H9 (cell line): ENCODE measurements at regions not wholly inside any gene's neighbourhood (a gene's known extent, or its start where the extent isn't known, plus 50 kb on each side); places are given as distances from the start of the nearest gene placed in this dataset.

Experiments
- DNase-seq: peaks from one replicate; pipeline ENCODE4 v3.0.0-alpha.2; 2017
- H2AFZ ChIP-seq: one replicate; pipeline ENCODE4 v1.6.1; 2013; ENCODE audit warnings: mild to moderate bottlenecking, low read length, control low read depth, moderate library complexity
- H2AK5ac ChIP-seq: 2 replicates; pipeline ENCODE4 v1.6.1; 2013; ENCODE audit warnings: low read length, control low read depth, mixed read lengths; ENCODE audit not compliant: insufficient read length
- H2BK120ac ChIP-seq: one replicate; pipeline ENCODE4 v1.6.1; 2013; ENCODE audit warnings: low read depth, mild to moderate bottlenecking, low read length, control low read depth, inconsistent platforms; ENCODE audit not compliant: poor library complexity, severe bottlenecking
- H2BK12ac ChIP-seq: 2 replicates; pipeline ENCODE4 v1.6.1; 2013; ENCODE audit warnings: low read length, control low read depth, mixed read lengths, low read depth; ENCODE audit not compliant: insufficient read length
- H2BK15ac ChIP-seq: 2 replicates; pipeline ENCODE4 v1.6.1; 2013; ENCODE audit warnings: low read depth, low read length, control low read depth
- H2BK20ac ChIP-seq: one replicate; pipeline ENCODE4 v1.6.1; 2013; ENCODE audit warnings: low read depth, mild to moderate bottlenecking, low read length, control low read depth, inconsistent platforms; ENCODE audit not compliant: poor library complexity, severe bottlenecking
- H2BK5ac ChIP-seq: 2 replicates; pipeline ENCODE4 v1.6.1; 2013; ENCODE audit warnings: low read length, control low read depth, mixed read lengths; ENCODE audit not compliant: insufficient read length
- H3K14ac ChIP-seq: 2 replicates; pipeline ENCODE4 v1.6.1; 2013; ENCODE audit warnings: low read length, control low read depth; ENCODE audit not compliant: insufficient read depth
- H3K18ac ChIP-seq: 2 replicates; pipeline ENCODE4 v1.6.1; 2013; ENCODE audit warnings: low read depth, mild to moderate bottlenecking, mixed read lengths, low read length, control low read depth; ENCODE audit not compliant: insufficient read length
- H3K23ac ChIP-seq: 2 replicates; pipeline ENCODE4 v1.6.1; 2013; ENCODE audit warnings: low read length, control low read depth, mixed read lengths, low read depth; ENCODE audit not compliant: insufficient read length
- H3K23me2 ChIP-seq: 2 replicates; pipeline ENCODE4 v1.6.1; 2013; ENCODE audit warnings: low read depth, mild to moderate bottlenecking, mixed read lengths, low read length, control low read depth; ENCODE audit not compliant: insufficient read length, poor library complexity, severe bottlenecking
- H3K27ac ChIP-seq: 2 replicates; pipeline ENCODE4 v1.5.1; 2013; ENCODE audit warnings: low read length, control low read depth, mixed read lengths, low read depth; ENCODE audit not compliant: insufficient read length
- H3K27me3 ChIP-seq: 2 replicates; pipeline ENCODE4 v1.6.1; 2013; ENCODE audit warnings: low read length, control low read depth, inconsistent platforms; ENCODE audit not compliant: insufficient read depth
- H3K4ac ChIP-seq: 2 replicates; pipeline ENCODE4 v1.6.1; 2013; ENCODE audit warnings: low read depth, mild to moderate bottlenecking, control low read depth, inconsistent platforms, low read length, moderate library complexity
- H3K4me1 ChIP-seq: 2 replicates; pipeline ENCODE4 v1.6.1; 2013; ENCODE audit warnings: low read length, control low read depth, inconsistent platforms; ENCODE audit not compliant: insufficient read depth
- H3K4me2 ChIP-seq: 2 replicates; pipeline ENCODE4 v1.6.1; 2013; ENCODE audit warnings: low read length, control low read depth, mixed read lengths; ENCODE audit not compliant: insufficient read length, insufficient read depth
- H3K56ac ChIP-seq: 2 replicates; pipeline ENCODE4 v1.6.1; 2013; ENCODE audit warnings: low read depth, mild to moderate bottlenecking, mixed read lengths, low read length, control low read depth; ENCODE audit not compliant: insufficient read length
- H3K79me1 ChIP-seq: 2 replicates; pipeline ENCODE4 v1.6.1; 2013; ENCODE audit warnings: low read depth, mild to moderate bottlenecking, moderate library complexity, low read length, control low read depth, inconsistent platforms; ENCODE audit not compliant: insufficient read depth, poor library complexity, severe bottlenecking
- H3K79me2 ChIP-seq: 2 replicates; pipeline ENCODE4 v1.6.1; 2013; ENCODE audit warnings: low read length, control low read depth, inconsistent platforms; ENCODE audit not compliant: insufficient read depth
- H3K9ac ChIP-seq: 2 replicates; pipeline ENCODE4 v1.6.1; 2013; ENCODE audit warnings: low read length, control low read depth, mixed read lengths; ENCODE audit not compliant: insufficient read length; ENCODE audit errors: extremely low read depth
- H3K9me3 ChIP-seq: one replicate; pipeline ENCODE4 v1.6.1; 2013; ENCODE audit warnings: low read depth, low read length, inconsistent platforms; ENCODE audit not compliant: control insufficient read depth
- H3T11ph ChIP-seq: one replicate; pipeline ENCODE4 v1.6.1; 2013; ENCODE audit warnings: mild to moderate bottlenecking, low read length, control low read depth, inconsistent platforms
- H4K20me1 ChIP-seq: one replicate; pipeline ENCODE4 v1.6.1; 2013; ENCODE audit not compliant: control insufficient read depth, insufficient read length, insufficient read depth
- H4K5ac ChIP-seq: 2 replicates; pipeline ENCODE4 v1.6.1; 2013; ENCODE audit warnings: low read depth, mild to moderate bottlenecking, mixed read lengths, low read length, control low read depth; ENCODE audit not compliant: insufficient read length
- H4K8ac ChIP-seq: replicated peaks from 2 replicates; pipeline ENCODE4 v1.6.1; 2013; ENCODE audit warnings: low read length, control low read depth, mixed read lengths, low read depth; ENCODE audit not compliant: insufficient read length
- H4K91ac ChIP-seq: 2 replicates; pipeline ENCODE4 v1.6.1; 2013; ENCODE audit warnings: low read depth, mild to moderate bottlenecking, moderate library complexity, mixed read lengths, low read length, control low read depth; ENCODE audit not compliant: insufficient read length
- H3K27ac Mint-ChIP-seq, 3 experiments: 2 replicates in 2 of 3; 3 replicates in 1 of 3; pipeline ENCODE4 v1.8.0; 2020 to 2021; ENCODE audit warnings: mixed read lengths in 3 of 3, mild to moderate bottlenecking in 1 of 3, moderate library complexity in 1 of 3
- H3K27me3 Mint-ChIP-seq: 2 replicates; pipeline ENCODE4 v1.8.0; 2021; ENCODE audit warnings: low read depth, mild to moderate bottlenecking, moderate library complexity, mixed read lengths
- H3K36me3 Mint-ChIP-seq, 3 experiments: 2 replicates in 2 of 3; 3 replicates in 1 of 3; pipeline ENCODE4 v1.8.0; 2020 to 2021; ENCODE audit warnings: low read depth in 3 of 3, mixed read lengths in 3 of 3; ENCODE audit not compliant: insufficient read depth in 1 of 3
- H3K4me1 Mint-ChIP-seq, 2 experiments: 2 replicates each; pipeline ENCODE4 v1.8.0; 2020; ENCODE audit warnings: mixed read lengths in 2 of 2
- H3K4me3 Mint-ChIP-seq, 2 experiments: 2 replicates in 1 of 2; 3 replicates in 1 of 2; pipeline ENCODE4 v1.8.0; 2020 to 2021; ENCODE audit warnings: mild to moderate bottlenecking in 2 of 2, mixed read lengths in 2 of 2, moderate library complexity in 1 of 2
- H3K9me3 Mint-ChIP-seq, 2 experiments: 2 replicates in 1 of 2; 3 replicates in 1 of 2; pipeline ENCODE4 v1.8.0; 2020; ENCODE audit warnings: mild to moderate bottlenecking in 2 of 2, mixed read lengths in 2 of 2, moderate library complexity in 1 of 2
- WGBS: extraction: QIAGEN DNeasy Blood & Tissue Kit; methylation state at CpG from one replicate; pipeline ENCODE4 v1.1.7; 2013; ENCODE audit warnings: missing lambda C conversion rate, low lambda C conversion rate, mixed read lengths; ENCODE audit not compliant: insufficient read length; ENCODE audit errors: extremely low coverage; 5-methylcytosine and 5-hydroxymethylcytosine counted together
- TF ChIP-seq, protein P1 (sequence below): fragments of 200-600 bp; sonication (generic); conservative IDR thresholded peaks from 3 replicates; pipeline ENCODE4 v1.8.0; 2021; ENCODE audit warnings: antibody characterized with exemption, mild to moderate bottlenecking

DNA sequence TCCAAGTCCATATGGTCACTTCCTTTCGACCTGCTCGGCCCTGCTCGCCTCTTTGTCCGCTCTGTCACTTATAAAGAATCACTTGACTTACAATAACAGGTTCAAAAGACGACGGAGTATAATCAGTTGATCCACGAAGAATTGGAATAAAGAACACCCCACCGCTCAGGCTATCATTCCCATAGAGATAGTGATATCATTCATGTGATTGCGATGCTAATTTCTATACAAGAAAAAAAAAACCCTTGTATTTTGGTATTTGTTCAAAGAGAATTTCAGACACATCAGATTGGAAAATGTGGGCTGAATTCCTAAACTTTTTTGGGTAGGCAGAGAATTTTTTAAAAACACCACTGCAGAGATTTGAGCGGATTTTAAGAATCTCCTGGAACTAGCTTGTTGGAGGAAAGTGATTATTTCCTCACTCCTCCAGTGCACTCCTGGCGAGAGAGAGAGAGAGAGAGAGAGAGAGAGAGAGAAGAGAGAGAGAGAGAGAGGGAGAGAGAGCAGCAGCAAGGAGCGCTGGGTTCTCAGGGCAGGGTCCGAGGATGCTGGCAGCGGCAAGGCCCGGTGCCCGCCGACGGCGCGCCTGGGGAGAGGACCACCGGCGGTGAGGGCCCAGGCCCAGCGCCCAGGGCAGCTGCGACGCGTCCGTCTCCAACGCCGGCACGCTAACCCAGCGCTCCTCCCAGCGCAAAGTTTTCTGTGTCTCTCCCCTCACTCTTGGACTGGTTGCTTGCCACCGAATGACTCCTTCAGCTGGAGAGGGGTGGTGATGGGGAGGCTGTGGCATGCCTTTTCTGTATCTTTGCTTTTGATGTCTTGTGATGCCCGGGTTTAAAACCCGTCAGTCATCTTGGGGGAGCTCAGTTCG, 149.0 kb upstream of the ZNF536 start:
- no peaks in the 10 kb centered on the region for H3K79me2 ChIP-seq
- no peak overlapping the region for H3K56ac ChIP-seq
- no peak overlapping the region for H4K91ac ChIP-seq
- no peak overlapping the region for H3K9ac ChIP-seq
- Mint-ChIP-seq H3K27ac (no peak overlapping the region), H3K27me3 (peaks cover 78% of the 10 kb centered on the region), H3K4me1 (peaks cover 30 to 37% of the 10 kb centered on the region in 2 experiments), H3K36me3 (no peaks in the 10 kb centered on the region), H3K4me3 (peak overlapping the region; percentile 29 to 78), H3K9me3 (peaks cover 0 to 4% of the 10 kb centered on the region in 2 experiments; a peak in 3 of 5 replicates)
- H4K20me1 ChIP-seq, result no peaks in the 10 kb centered on the region
- no peak overlapping the region for H2BK120ac ChIP-seq
- no peak overlapping the region for H3K14ac ChIP-seq
- no peak overlapping the region for H4K8ac ChIP-seq
- H2BK15ac ChIP-seq, result no peak overlapping the region
- no peak overlapping the region for H3K23ac ChIP-seq
- H3K23me2 ChIP-seq, result peaks cover 16% of the 10 kb centered on the region
- H3T11ph ChIP-seq, result no peak overlapping the region
- H2BK20ac ChIP-seq, result no peak overlapping the region
- H2AK5ac ChIP-seq, result no peak overlapping the region
- H4K5ac ChIP-seq, result no peak overlapping the region
- TF ChIP-seq, protein P1, sequence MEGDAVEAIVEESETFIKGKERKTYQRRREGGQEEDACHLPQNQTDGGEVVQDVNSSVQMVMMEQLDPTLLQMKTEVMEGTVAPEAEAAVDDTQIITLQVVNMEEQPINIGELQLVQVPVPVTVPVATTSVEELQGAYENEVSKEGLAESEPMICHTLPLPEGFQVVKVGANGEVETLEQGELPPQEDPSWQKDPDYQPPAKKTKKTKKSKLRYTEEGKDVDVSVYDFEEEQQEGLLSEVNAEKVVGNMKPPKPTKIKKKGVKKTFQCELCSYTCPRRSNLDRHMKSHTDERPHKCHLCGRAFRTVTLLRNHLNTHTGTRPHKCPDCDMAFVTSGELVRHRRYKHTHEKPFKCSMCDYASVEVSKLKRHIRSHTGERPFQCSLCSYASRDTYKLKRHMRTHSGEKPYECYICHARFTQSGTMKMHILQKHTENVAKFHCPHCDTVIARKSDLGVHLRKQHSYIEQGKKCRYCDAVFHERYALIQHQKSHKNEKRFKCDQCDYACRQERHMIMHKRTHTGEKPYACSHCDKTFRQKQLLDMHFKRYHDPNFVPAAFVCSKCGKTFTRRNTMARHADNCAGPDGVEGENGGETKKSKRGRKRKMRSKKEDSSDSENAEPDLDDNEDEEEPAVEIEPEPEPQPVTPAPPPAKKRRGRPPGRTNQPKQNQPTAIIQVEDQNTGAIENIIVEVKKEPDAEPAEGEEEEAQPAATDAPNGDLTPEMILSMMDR, result no peak
- no peak overlapping the region for H3K18ac ChIP-seq
- no peak overlapping the region for H3K4ac ChIP-seq
- DNase-seq, result peak; percentile 63
- no peak overlapping the region for H3K27ac ChIP-seq
- no peaks in the 10 kb centered on the region for H3K79me1 ChIP-seq
- peak overlapping the region; percentile 67 for H3K4me2 ChIP-seq
- peaks cover 41% of the 10 kb centered on the region for H3K27me3 ChIP-seq
- no peak overlapping the region for H2BK5ac ChIP-seq
- no peaks in the 10 kb centered on the region for H3K9me3 ChIP-seq
- no CpG with 5 or more reads among the region's 36 CpGs for WGBS
- no peak overlapping the region for H2AFZ ChIP-seq
- H2BK12ac ChIP-seq, result no peak overlapping the region
- H3K4me1 ChIP-seq, result no peaks in the 10 kb centered on the region
